Neural cell (in vitro differentiated cells): ENCODE measurements at regions not wholly inside any gene's neighbourhood (a gene's known extent, or its start where the extent isn't known, plus 50 kb on each side); places are given as distances from the start of the nearest gene placed in this dataset.

Experiments
- H2AFZ ChIP-seq: fragments of 200-600, 300-800 bp; sonication (generic), shearing (Covaris generic); 2 replicates; pipeline ENCODE4 v1.6.0; 2014; ENCODE audit warnings: low read depth, mild to moderate bottlenecking, antibody characterized with exemption, low read length, moderate library complexity
- H3F3A ChIP-seq: fragments of 200-600 bp; shearing (Covaris generic); 2 replicates; pipeline ENCODE4 v1.6.1; 2016; ENCODE audit warnings: mild to moderate bottlenecking, moderate library complexity, mixed read lengths, antibody characterized with exemption, low read length; ENCODE audit not compliant: insufficient read depth, poor library complexity, severe bottlenecking
- H3K27ac ChIP-seq: fragments of 200-600, 300-800 bp; sonication (generic), shearing (Covaris generic); 2 replicates; pipeline ENCODE4 v1.5.1; 2014; ENCODE audit warnings: mild to moderate bottlenecking, low read length, moderate library complexity
- H3K27me3 ChIP-seq: fragments of 300-800, 200-600 bp; sonication (generic), shearing (Covaris generic); 2 replicates; pipeline ENCODE4 v1.6.0; 2014; ENCODE audit warnings: mild to moderate bottlenecking, low read depth, low read length, moderate library complexity; ENCODE audit not compliant: insufficient read depth
- H3K36me3 ChIP-seq: fragments of 300-800, 200-600 bp; sonication (generic), shearing (Covaris generic); 2 replicates; pipeline ENCODE4 v1.5.1; 2014; ENCODE audit warnings: mild to moderate bottlenecking, antibody characterized with exemption, low read length, moderate library complexity; ENCODE audit not compliant: insufficient read depth
- H3K4me2 ChIP-seq: fragments of 300-800, 200-600 bp; sonication (generic), shearing (Covaris generic); 2 replicates; pipeline ENCODE4 v1.6.0; 2014; ENCODE audit warnings: mild to moderate bottlenecking, low read length
- H3K4me3 ChIP-seq: fragments of 300-800, 200-600 bp; sonication (generic), shearing (Covaris generic); 2 replicates; pipeline ENCODE4 v1.5.1; 2014; ENCODE audit warnings: mild to moderate bottlenecking, low read length, moderate library complexity
- H3K79me2 ChIP-seq: fragments of 200-600 bp; shearing (Covaris generic); replicated peaks from 2 replicates; pipeline ENCODE4 v1.6.0; 2014; ENCODE audit warnings: mild to moderate bottlenecking, low read length, moderate library complexity; ENCODE audit not compliant: insufficient read depth
- H3K9ac ChIP-seq: fragments of 300-800, 200-600 bp; sonication (generic), shearing (Covaris generic); 2 replicates; pipeline ENCODE4 v1.6.1; 2016; ENCODE audit warnings: mild to moderate bottlenecking, low read length, mixed read lengths
- H3K9me2 ChIP-seq: fragments of 200-600 bp; shearing (Covaris generic); 2 replicates; pipeline ENCODE4 v1.6.1; 2016; ENCODE audit warnings: mild to moderate bottlenecking, low read length, mixed read lengths; ENCODE audit not compliant: insufficient read depth
- H3K9me3 ChIP-seq: fragments of 200-600, 300-800 bp; sonication (generic), shearing (Covaris generic); 2 replicates; pipeline ENCODE4 v1.6.1; 2016; ENCODE audit warnings: mild to moderate bottlenecking, mixed run types, low read length, moderate library complexity, mixed read lengths
- H4K20me1 ChIP-seq: fragments of 200-600 bp; shearing (Covaris generic); 2 replicates; pipeline ENCODE4 v1.6.1; 2016; ENCODE audit warnings: mild to moderate bottlenecking, mixed run types; ENCODE audit not compliant: insufficient read depth
- CTCF ChIP-seq: fragments of 450-650 bp; IDR thresholded peaks from 2 replicates; pipeline ENCODE4 v1.5.1; 2014; ENCODE audit warnings: antibody characterized with exemption, mild to moderate bottlenecking, moderate library complexity; ENCODE audit not compliant: poor library complexity, severe bottlenecking
- EP300 ChIP-seq: fragments of 450-650 bp; conservative IDR thresholded peaks from 2 replicates; pipeline ENCODE4 v1.6.1; 2014; ENCODE audit warnings: antibody characterized with exemption, mild to moderate bottlenecking, moderate library complexity; ENCODE audit not compliant: poor library complexity, severe bottlenecking
- EZH2 ChIP-seq: fragments of 200-600, 300-800 bp; shearing (Covaris generic), sonication (generic); IDR thresholded peaks from 2 replicates; pipeline ENCODE4 v1.6.1; 2014; ENCODE audit warnings: antibody characterized with exemption, low read length, borderline replicate concordance, mild to moderate bottlenecking; ENCODE audit not compliant: insufficient read depth, poor library complexity, severe bottlenecking
- MXI1 ChIP-seq: fragments of 450-650 bp; conservative IDR thresholded peaks from 2 replicates; pipeline ENCODE4 v1.6.1; 2014; ENCODE audit warnings: antibody characterized with exemption, mild to moderate bottlenecking; ENCODE audit not compliant: poor library complexity, severe bottlenecking
- POLR2AphosphoS5 ChIP-seq: IDR thresholded peaks from 2 replicates; pipeline ENCODE4 v1.6.1; 2012
- RAD21 ChIP-seq: fragments of 450-650 bp; conservative IDR thresholded peaks from 2 replicates; pipeline ENCODE4 v1.6.1; 2014; ENCODE audit warnings: antibody characterized with exemption, mild to moderate bottlenecking, moderate library complexity
- REST ChIP-seq: IDR thresholded peaks from 2 replicates; pipeline ENCODE4 v1.6.1; 2012; ENCODE audit warnings: borderline replicate concordance
- SMC3 ChIP-seq: fragments of 450-650 bp; conservative IDR thresholded peaks from 2 replicates; pipeline ENCODE4 v1.6.1; 2014; ENCODE audit warnings: antibody characterized with exemption, mild to moderate bottlenecking, moderate library complexity; ENCODE audit not compliant: poor library complexity
- TAF1 ChIP-seq: IDR thresholded peaks from 2 replicates; pipeline ENCODE4 v1.6.1; 2012; ENCODE audit warnings: low read depth

GRCh38 chr19:33960566-33960965, 163.9 kb downstream of the KCTD15 start:
- Histone ChIP-seq H3K9me2 (no peaks in the 10 kb centered on the region), H3K27ac (no peak overlapping the region), H2AFZ (no peak overlapping the region), H3F3A (no peaks in the 10 kb centered on the region), H4K20me1 (no peaks in the 10 kb centered on the region), H3K27me3 (no peaks in the 10 kb centered on the region), H3K36me3 (no peaks in the 10 kb centered on the region), H3K4me3 (no peak overlapping the region), H3K9me3 (no peaks in the 10 kb centered on the region), H3K79me2 (no peaks in the 10 kb centered on the region), H3K9ac (no peak overlapping the region), H3K4me2 (no peak overlapping the region)
- TF ChIP-seq SMC3 = no peak
- no peak for TF ChIP-seq MXI1
- TF ChIP-seq CTCF = no peak
- no peak for TF ChIP-seq EP300
- TF ChIP-seq RAD21 = no peak
- no peak for TF ChIP-seq TAF1
- no peak for TF ChIP-seq EZH2
- no peak for TF ChIP-seq REST
- TF ChIP-seq POLR2AphosphoS5 = no peak

- Histone ChIP-seq H2AFZ (no peak overlapping the region), H3K9ac (no peak overlapping the region), H3K4me2 (no peak overlapping the region), H4K20me1 (no peaks in the 10 kb centered on the region), H3F3A (no peaks in the 10 kb centered on the region), H3K36me3 (no peaks in the 10 kb centered on the region), H3K27me3 (no peaks in the 10 kb centered on the region), H3K27ac (no peak overlapping the region), H3K9me2 (no peaks in the 10 kb centered on the region), H3K9me3 (no peaks in the 10 kb centered on the region), H3K4me3 (no peak overlapping the region), H3K79me2 (no peaks in the 10 kb centered on the region)
- no peak for TF ChIP-seq REST
- no peak for TF ChIP-seq EZH2
- no peak for TF ChIP-seq MXI1
- no peak for TF ChIP-seq TAF1
- TF ChIP-seq SMC3 = no peak
- TF ChIP-seq EP300 = no peak
- TF ChIP-seq CTCF = no peak
- TF ChIP-seq RAD21 = no peak
- no peak for TF ChIP-seq POLR2AphosphoS5
Observed at GRCh38 chr19:33962161-33962560, 165.5 kb downstream of the KCTD15 start.
